Uterus (tissue), 3 donors: ENCODE measurements at regions not wholly inside any gene's neighbourhood (a gene's known extent, or its start where the extent isn't known, plus 50 kb on each side); places are given as distances from the start of the nearest gene placed in this dataset.

Experiments used
- DNase-seq, 2 donors: peaks; one replicate each; pipeline ENCODE4 v3.0.0-alpha.2; 2019 to 2020
- H3K27ac ChIP-seq, 2 donors: fragments of 200-600 bp; sonication (generic); 1 replicate in 1 of 2; 2 replicates in 1 of 2; pipeline ENCODE4 v1.5.1; 2016 to 2018
- H3K27me3 ChIP-seq, 2 donors: fragments of 200-600 bp; sonication (generic); one replicate each; pipeline ENCODE4 v1.5.1; 2018 to 2019; ENCODE audit warnings: control low read depth in 1 of 2
- H3K36me3 ChIP-seq, 2 donors: fragments of 200-600 bp; sonication (generic); one replicate each; pipeline ENCODE4 v1.5.1; 2019; ENCODE audit warnings: control low read depth in 1 of 2
- H3K4me1 ChIP-seq, 2 donors: fragments of 200-600 bp; sonication (generic); one replicate each; pipeline ENCODE4 v1.5.1; 2018 to 2019; ENCODE audit warnings: control low read depth in 1 of 2
- H3K4me3 ChIP-seq, 2 donors: fragments of 200-600 bp; sonication (generic); 1 replicate in 1 of 2; 2 replicates in 1 of 2; pipeline ENCODE4 v1.5.1; 2018 to 2019; ENCODE audit warnings: mild to moderate bottlenecking in 1 of 2
- H3K9me3 ChIP-seq, 2 donors: fragments of 200-600 bp; sonication (generic); one replicate each; pipeline ENCODE4 v1.5.1; 2019; ENCODE audit warnings: control low read depth in 1 of 2
- CTCF ChIP-seq, 4 experiments: fragments of 200-600 bp in 2 of 4; fragments of 450-650 bp in 2 of 4; sonication (generic) in 2 of 4; IDR thresholded peaks; one replicate each; pipeline ENCODE4 v1.5.1; 2016 to 2019; ENCODE audit warnings: antibody characterized with exemption in 4 of 4, mild to moderate bottlenecking in 2 of 4, moderate library complexity in 1 of 4
- POLR2A ChIP-seq, 2 donors: fragments of 450-650 bp; IDR thresholded peaks; one replicate each; pipeline ENCODE4 v1.6.1; 2016; ENCODE audit warnings: antibody characterized with exemption in 2 of 2, mild to moderate bottlenecking in 1 of 2, moderate library complexity in 1 of 2
- intact Hi-C: fragments of 100-400 bp; cut with DNase I; formaldehyde crosslinking; loops from one replicate; pipeline ENCODE4 v1.15.1; 2023; ENCODE audit warnings: low total_unique reads
- donor health status: DM: yes; HTN: yes; CAD: no.

- no peaks in the 10 kb centered on the region for H3K27me3 ChIP-seq
- no peak for DNase-seq
- H3K4me3 ChIP-seq = no peak overlapping the region
- H3K36me3 ChIP-seq = no peaks in the 10 kb centered on the region
- peak overlapping the region; percentile 89 to 95 for H3K27ac ChIP-seq
- H3K9me3 ChIP-seq = no peaks in the 10 kb centered on the region
- peaks cover 1 to 12% of the 10 kb centered on the region in 2 donors for H3K4me1 ChIP-seq
- TF ChIP-seq CTCF (IDR thresholded peaks at IDR 0.05) (no peak), POLR2A (IDR thresholded peaks at IDR 0.05) (no peak)
- intact Hi-C loops = no loop called here
These were observed 84.4 kb downstream of the C9orf152 start for GRCh38 chr9:110123341-110124095.

- Histone ChIP-seq H3K4me3 (no peak overlapping the region), H3K27ac (peak overlapping the region; percentile 89 to 95), H3K27me3 (no peaks in the 10 kb centered on the region), H3K9me3 (no peaks in the 10 kb centered on the region), H3K36me3 (no peaks in the 10 kb centered on the region), H3K4me1 (peaks cover 3 to 12% of the 10 kb centered on the region in 2 donors)
- intact Hi-C loops = no loop called here
- TF ChIP-seq CTCF (IDR thresholded peaks at IDR 0.05) (no peak), POLR2A (IDR thresholded peaks at IDR 0.05) (no peak)
- DNase-seq = no peak
These were observed 83.5 kb downstream of the C9orf152 start for GRCh38 chr9:110124439-110124838.

- peak overlapping the region; percentile 89 to 95 for H3K27ac ChIP-seq
- peak; percentile 51 to 81 for TF ChIP-seq POLR2A (IDR thresholded peaks at IDR 0.05)
- TF ChIP-seq CTCF (IDR thresholded peaks at IDR 0.05) = peak in 1 of 4 experiments; percentile 2
- intact Hi-C loops = no loop called here
- H3K27me3 ChIP-seq = no peaks in the 10 kb centered on the region
- H3K4me1 ChIP-seq = peaks cover 3 to 12% of the 10 kb centered on the region in 2 donors
- peak overlapping the region; percentile 16 to 33 for H3K4me3 ChIP-seq
- peak; percentile 91 to 95 for DNase-seq
- H3K36me3 ChIP-seq = no peaks in the 10 kb centered on the region
- no peaks in the 10 kb centered on the region for H3K9me3 ChIP-seq
These were observed 82.7 kb downstream of the C9orf152 start for GRCh38 chr9:110125207-110125751.

DNA sequence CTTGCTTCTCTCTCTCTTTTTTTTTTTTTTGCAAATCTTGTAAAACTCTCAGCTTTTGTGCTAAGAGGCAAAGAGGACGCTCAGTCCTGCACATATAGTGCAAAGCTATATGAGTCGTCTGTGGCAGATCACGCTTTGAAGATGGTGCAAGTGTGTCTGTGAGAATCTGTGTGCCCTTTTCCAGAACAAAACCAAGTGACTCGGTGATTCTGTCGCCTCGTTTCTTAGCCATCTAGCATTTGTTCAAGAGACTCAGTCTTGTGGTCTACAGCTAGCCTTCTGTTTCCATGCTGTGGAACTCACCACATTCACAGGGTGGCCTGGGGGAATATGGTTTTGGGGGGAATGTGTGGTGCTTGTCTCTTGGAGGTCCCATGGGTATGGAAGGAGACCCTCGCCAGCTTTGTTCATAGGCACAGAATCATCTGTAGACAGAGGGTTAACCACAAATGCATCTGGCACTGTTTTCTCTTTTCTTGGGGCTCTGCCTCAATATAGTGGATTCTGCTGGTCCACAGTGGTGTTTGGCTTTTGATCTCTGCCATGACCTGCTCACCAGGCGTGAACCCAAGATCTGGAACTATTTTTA lies 82.1 kb downstream of the C9orf152 start:
- intact Hi-C loops = no loop called here
- Histone ChIP-seq H3K27ac (peak overlapping the region; percentile 89 to 95), H3K9me3 (no peaks in the 10 kb centered on the region), H3K4me1 (peaks cover 3 to 12% of the 10 kb centered on the region in 2 donors), H3K27me3 (no peaks in the 10 kb centered on the region), H3K36me3 (no peaks in the 10 kb centered on the region), H3K4me3 (peak overlapping the region; percentile 16 to 33)
- TF ChIP-seq CTCF (IDR thresholded peaks at IDR 0.05) = no peak
- no peak for TF ChIP-seq POLR2A (IDR thresholded peaks at IDR 0.05)
- no peak for DNase-seq

DNA sequence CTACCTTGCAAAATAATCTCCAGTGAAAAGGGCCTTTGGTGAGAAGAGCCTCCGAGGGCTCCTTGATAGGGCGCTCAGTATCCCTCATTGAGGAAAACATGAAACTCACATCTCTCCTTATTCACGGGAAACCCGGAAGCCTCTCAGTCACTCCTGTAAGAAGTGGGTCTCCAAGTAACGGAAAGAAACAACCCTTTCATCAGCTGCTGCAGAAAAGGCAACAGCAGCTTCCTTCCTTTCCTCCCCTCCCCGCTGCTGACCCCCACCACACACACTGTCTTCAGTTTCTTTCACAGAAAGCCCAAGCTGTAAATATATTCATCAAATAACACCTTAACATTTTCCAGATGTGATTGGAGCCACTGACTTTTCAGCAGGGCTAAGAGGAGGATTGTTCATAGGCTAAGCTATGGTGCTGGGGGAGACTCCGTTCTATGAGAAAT lies 81.4 kb downstream of the C9orf152 start:
- peak overlapping the region; percentile 16 to 33 for H3K4me3 ChIP-seq
- intact Hi-C loops = no loop called here
- peaks cover 3 to 12% of the 10 kb centered on the region in 2 donors for H3K4me1 ChIP-seq

More for the DNA sequence above, 81.4 kb downstream of the C9orf152 start:
- Histone ChIP-seq H3K27ac (peak overlapping the region; percentile 89 to 95), H3K27me3 (no peaks in the 10 kb centered on the region), H3K36me3 (no peaks in the 10 kb centered on the region), H3K9me3 (no peaks in the 10 kb centered on the region)
- no peak for DNase-seq
- no peak for TF ChIP-seq POLR2A (IDR thresholded peaks at IDR 0.05)
- TF ChIP-seq CTCF (IDR thresholded peaks at IDR 0.05) = no peak
